ENCODE measurements at regions not wholly inside any gene's neighbourhood (a gene's known extent, or its start where the extent isn't known, plus 50 kb on each side); places are given as distances from the start of the nearest gene placed in this dataset.
A peak's percentile ranks its signal among the peaks of the same experiment; 100 is the strongest.

GRCh38 chr6:14910692-14911547, 334.9 kb upstream of the JARID2 start:
- DNase-seq, result peak; percentile 95 to 97

GRCh38 chr6:14912226-14912625, 333.6 kb upstream of the JARID2 start:
- no peak for DNase-seq

- no peak for DNase-seq
Measured at GRCh38 chr6:14912706-14913105, 333.2 kb upstream of the JARID2 start.

- no peak for DNase-seq
Measured at GRCh38 chr6:14913931-14914330, 331.9 kb upstream of the JARID2 start.

GRCh38 chr6:14915888-14916832, 329.7 kb upstream of the JARID2 start:
- no peak for DNase-seq

- DNase-seq, result no peak
Measured at GRCh38 chr6:14917109-14917910, 328.6 kb upstream of the JARID2 start.

GRCh38 chr6:14918200-14918907, 327.5 kb upstream of the JARID2 start:
- no peak for DNase-seq

GRCh38 chr6:14919038-14919670, 326.7 kb upstream of the JARID2 start:
- no peak for DNase-seq

GRCh38 chr6:14920276-14920675, 325.6 kb upstream of the JARID2 start:
- DNase-seq, result no peak

- DNase-seq, result no peak
Measured at GRCh38 chr6:14921170-14921569, 324.7 kb upstream of the JARID2 start.

- DNase-seq, result peak; percentile 83 to 86
Measured at GRCh38 chr6:14921878-14922671, 323.8 kb upstream of the JARID2 start.

GRCh38 chr6:14922706-14923460, 323.0 kb upstream of the JARID2 start:
- no peak for DNase-seq

- no peak for DNase-seq
Measured at GRCh38 chr6:14924126-14925024, 321.5 kb upstream of the JARID2 start.

GRCh38 chr6:14925025-14925698, 320.7 kb upstream of the JARID2 start:
- no peak for DNase-seq

- no peak for DNase-seq
Measured at GRCh38 chr6:14925699-14926026, 320.2 kb upstream of the JARID2 start.

- DNase-seq, result no peak
Measured at GRCh38 chr6:14927398-14927797, 318.5 kb upstream of the JARID2 start.

- no peak for DNase-seq
Measured at GRCh38 chr6:14929291-14929690, 316.6 kb upstream of the JARID2 start.

- DNase-seq, result no peak
Measured at GRCh38 chr6:14930366-14930989, 315.4 kb upstream of the JARID2 start.

Data from Kasumi-1 (cell line).